Glomerular visceral epithelial cell (primary cell): ENCODE measurements at regions not wholly inside any gene's neighbourhood (a gene's known extent, or its start where the extent isn't known, plus 50 kb on each side); places are given as distances from the start of the nearest gene placed in this dataset.
"Not testable (repeated sequence)": the region's sequence is repeated elsewhere in the genome, so short reads cannot be mapped to it uniquely, and the experiment has no call there.

ENCODE experiments used
- DNase-seq: peaks from one replicate; pipeline ENCODE4 v3.0.0-alpha.2; 2016; ENCODE audit errors: extremely low spot score

DNA sequence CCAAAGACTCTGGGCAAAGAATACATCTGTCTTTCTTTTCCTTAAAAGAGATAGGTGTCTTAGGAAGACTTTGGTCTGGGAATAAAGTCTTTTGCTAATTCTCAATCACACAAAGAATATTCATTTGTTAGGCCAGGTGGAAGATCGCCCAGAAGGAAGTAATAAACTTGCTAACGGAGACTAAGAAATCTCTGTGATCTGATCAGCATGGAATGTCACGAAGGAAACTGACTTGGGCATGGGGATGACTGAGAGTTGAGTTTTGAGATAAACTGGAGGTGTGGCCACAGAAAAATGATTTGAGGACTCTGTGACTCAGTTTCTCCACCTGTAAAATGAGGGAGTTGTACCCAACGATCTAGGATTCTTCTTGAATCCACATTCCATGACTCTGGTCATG lies 161.1 kb upstream of the SVIL start:
- DNase-seq: no peak

DNA sequence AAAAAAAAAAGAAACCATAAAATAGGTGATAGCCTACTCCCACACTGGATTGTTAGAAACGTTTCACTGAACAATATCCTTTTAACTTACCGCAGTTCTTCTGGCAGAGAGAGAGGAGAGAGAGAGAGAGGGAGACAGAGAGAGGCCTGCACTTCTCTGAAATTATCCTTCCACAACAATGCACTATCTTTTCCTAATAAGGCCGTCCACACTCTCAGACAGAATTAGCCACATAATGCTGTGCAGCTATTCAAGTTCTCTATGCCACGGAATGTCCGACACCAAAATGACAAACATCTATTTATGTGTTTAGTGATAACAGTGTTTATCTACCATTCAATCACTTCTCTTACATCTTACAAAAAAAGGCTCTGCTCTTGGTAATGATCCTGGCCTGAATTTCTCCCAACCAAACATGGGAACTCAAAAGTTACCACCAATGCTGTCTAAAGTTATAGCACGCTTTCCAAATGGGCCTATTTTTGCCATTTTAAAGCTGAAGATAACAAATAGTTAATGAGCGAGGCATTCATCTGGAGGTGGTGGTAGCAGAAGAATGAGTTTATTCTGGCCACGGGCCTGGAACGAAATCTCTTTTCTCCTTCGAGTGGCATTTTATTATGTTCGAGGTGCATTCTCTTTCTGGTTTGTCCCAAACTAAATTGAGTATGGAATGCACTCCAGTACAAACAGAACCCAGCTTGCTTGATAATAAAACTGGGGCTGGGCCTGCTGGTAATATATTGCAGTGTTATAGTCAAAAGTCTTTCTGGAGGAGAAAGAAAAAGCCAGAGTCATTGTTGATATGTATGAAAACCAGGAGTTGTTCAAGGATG lies 160.2 kb upstream of the SVIL start:
- no peak for DNase-seq

DNA sequence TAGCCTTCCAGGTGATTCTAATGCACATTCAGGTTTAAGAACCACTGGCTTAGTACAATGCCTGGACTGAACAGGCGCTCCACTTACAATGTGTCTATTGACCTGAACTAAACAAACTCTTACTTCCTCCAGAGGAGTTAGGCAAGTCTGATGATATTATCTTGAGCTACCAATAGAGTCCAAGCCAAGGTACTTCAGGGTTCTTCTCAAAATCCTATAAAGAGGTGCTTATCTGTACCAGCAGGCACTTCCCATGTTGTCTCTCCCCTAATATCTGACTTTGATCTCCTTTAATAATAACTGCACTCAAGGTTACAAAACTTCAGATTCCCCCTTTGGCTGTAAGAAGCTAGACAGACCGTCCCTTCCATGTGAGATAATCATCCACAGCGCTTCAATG lies 157.0 kb upstream of the SVIL start:
- no peak for DNase-seq

DNA sequence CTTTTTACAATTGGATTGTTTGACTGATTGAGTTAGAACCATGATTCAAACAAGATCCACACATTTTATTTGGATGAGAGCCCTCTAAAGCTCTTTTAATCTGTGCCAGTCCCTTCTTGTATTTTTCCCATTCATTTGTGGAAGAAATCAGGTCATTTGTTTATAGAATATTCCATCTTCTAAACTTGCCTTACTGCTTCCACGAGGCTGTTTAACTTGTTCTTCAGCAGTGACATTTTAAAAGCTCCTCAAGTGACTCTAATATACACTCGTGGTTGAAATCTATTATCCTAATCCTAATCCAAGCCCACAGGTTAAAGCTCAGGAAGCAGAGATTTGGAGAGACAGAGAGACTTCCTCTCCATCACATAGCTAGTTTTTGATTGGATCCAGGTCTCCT lies 155.4 kb upstream of the SVIL start:
- DNase-seq: no peak

DNA sequence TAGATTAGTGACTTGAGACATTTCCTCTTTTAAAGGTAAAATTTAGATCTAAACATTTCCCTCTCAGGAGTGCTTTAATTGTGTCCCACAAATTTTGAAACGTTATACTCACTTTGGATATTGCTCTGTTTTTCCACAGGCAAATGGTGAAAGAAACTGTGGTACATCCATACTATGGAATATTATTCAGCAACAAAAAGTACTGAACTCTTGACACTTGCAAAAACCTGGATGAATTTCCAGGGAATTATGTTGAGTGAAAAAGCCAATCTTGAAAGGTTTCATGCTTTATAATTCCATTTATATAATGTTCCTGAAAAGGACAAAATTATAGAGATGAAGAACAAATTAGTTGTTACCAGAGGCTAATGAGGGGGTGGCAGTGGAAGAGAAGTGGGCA lies 153.3 kb upstream of the SVIL start:
- no peak for DNase-seq

DNA sequence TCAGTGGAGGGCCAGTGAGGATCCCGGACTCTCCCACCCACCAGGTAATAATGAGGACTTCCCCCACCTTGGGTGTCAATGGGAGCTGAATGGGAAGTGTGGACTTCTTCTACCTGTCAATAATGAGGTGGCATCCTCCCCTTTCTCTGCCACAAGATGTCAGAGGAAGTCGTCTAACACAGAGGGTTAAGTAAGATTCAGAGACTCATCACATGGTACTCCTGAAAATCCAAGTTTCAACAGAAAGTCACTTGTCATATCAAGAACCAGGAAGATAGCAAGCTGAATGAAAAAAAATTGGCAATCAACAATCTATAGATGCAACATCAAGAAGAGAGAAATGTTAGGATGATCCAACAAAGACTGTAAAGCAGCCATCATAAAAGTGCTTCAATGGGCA lies 150.9 kb upstream of the SVIL start:
- DNase-seq: no peak

DNA sequence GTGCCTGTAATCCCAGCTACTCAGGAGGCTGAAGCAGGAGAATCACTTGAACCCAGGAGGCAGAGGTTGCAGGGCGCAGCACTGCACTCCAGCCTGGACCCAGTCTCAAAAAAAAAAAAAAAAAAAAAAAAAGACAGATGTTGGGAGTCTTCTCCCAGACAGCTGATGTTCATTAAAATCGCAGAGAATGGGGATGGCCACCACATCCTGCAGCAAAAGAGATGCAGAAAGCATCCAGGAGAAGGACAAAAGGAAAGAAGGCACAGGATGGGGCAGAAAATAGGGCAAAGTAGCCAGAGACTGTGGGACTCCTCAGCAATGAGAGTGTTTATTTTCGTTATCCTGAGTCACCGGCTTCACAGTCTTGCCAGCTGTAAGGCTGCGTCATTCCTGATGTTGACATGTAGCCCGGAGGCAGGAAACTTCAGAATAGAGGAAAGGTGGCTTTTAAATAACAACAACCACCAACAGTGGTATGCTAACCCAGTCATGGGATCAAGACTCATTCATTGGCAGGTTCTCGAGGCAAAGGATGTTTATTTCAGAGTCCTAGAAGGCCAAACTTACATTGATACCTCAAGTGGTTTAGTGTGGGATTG lies 149.5 kb upstream of the SVIL start:
- DNase-seq: peak; percentile 89

DNA sequence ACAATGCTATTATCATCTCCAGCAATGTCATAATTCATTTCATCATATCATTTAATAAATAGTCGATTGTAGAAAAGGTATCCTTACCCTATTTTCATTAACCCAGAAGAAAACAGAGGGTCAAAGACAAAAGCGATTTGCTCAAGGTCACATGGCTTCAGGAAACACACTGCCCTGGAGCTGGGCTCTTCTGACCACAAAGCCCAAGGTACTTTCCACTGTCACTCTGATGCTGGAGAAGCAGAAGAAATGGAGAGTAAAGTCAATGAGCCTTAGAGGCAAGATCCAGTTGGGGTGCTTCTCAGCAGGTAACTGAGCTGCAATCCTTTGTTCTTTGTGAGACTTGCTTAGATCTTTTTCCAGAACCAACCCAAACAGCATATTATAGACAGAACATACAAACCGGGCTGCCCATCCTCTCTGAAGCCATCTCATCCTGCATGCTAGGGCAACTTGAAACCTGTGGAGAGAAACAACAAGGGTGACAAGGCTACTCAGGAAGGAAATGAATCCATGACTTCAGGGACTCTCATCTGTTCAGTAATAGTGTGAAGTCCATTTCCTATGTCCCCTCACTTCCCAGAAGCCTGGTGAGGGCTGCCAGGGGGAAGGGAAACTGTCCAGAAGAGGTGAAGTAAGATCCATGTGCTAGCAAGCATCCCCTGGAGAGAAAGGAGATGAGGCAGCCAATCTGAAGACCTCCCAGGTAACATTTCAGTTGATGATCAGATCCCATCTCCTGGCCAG lies 148.6 kb upstream of the SVIL start:
- DNase-seq: no peak

DNA sequence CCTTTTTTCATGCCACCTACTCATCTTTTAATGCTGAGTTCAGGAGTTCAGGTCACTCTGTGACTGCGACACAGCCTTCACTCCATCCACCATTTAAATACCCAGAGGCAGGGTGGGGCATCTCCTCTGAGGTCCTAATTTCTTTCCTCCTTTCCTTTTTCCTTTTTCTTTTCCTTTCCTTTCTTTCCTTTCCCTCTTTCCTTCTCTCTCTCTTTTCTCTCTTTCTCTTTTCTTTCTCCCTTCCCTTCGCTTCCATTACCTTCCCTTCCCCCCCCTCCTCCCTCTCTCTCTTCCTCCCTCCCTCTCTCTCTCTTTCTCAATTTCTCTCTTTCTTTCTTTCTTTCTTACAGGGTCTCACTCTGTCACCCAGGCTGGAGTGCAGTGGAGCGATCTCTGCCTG lies 145.9 kb upstream of the SVIL start:
- DNase-seq: no peak

DNA sequence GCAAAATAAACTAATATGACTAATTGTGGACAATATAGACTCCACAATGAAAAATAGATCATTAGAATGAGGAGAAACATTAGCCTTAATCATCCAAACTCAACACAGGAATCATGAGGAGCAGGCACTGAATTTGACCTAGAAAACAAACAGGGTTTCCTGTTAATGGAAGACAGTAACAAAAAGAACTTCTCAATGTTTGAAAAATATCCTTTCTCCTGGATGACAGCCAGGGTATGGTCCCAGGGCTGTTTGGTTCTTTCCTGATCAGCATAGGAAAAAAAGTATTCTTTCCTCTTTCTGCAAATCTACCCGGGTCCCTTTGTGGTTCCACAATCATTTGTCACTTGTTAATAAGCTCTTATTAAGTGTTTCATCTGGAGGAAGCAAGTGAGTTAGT lies 145.3 kb upstream of the SVIL start:
- no peak for DNase-seq

DNA sequence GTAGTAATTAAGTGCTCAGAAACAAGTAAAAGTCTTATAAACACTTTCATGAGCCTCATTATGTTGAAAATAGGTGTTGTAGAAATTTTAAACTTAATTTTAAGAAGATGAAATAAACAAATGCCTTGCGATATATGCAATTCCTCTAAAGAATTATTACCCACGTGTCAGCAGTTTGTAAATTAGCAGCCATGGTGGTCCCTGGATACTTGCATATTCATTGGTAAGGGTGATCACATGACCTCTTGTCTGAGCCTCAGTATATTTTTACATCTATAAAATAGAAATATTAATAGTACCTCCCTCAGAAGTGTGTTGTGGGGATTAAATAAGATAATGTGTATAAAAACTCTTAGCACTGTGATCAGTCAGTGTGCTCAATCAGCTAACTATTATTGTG lies 141.5 kb upstream of the SVIL start:
- DNase-seq: no peak

DNA sequence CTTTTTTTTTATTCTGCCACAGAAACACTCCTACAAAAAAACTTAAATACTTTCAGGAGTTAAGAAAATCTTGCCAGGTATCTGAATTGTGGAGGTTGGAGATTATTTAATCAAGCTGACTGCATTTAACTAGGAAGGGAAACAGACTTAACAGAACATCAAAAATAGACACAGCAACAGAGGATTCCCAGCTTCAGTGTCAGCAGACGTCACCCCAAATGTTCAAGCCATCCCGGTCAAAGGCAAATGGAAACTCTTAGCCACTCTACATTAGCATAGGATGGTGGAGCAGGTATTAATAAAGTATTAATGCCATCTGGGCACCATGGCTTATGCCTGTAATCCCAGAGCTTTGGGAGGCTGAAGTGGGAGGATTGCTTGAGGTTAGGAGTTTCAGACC lies 139.7 kb upstream of the SVIL start:
- no peak for DNase-seq

DNA sequence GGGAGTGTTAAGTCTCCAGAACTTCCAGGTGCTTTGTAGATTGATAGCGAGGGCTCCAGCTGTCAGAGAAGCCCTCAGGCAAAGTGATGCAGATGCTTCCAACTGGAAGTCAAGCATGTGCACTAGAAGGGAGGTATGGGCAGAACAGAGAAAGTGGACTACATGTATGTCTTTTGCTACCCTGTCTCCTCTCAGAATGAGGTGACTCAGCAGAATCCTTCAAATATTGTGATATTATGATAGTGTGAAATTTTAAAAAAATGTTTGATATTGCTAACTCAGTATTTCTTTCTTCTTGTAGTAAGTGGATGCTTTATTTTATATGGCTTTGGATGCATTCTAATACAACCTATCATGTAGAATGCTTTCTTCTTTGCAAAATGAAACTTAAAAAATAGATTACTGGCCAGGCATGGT lies 138.9 kb upstream of the SVIL start:
- DNase-seq: no peak

DNA sequence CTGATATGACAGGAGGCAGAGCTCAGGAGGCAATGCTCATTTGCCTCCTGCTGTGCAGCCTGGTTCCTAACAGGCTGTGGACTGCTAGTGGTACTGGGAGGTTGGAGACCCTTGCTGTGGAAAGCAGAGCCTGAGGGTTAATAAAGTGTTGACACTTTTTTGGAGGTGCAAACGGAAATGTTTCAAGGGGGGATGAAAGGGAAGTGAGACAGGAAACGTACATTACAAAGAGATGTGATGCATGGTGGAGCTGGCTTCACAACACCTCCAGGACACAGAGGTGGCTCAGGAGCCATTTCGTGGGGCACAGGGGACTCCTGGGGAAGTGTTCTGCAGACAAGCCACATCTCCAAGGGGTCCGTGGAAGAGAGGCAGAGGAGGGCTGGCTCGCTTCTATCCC lies 137.6 kb upstream of the SVIL start:
- no peak for DNase-seq

DNA sequence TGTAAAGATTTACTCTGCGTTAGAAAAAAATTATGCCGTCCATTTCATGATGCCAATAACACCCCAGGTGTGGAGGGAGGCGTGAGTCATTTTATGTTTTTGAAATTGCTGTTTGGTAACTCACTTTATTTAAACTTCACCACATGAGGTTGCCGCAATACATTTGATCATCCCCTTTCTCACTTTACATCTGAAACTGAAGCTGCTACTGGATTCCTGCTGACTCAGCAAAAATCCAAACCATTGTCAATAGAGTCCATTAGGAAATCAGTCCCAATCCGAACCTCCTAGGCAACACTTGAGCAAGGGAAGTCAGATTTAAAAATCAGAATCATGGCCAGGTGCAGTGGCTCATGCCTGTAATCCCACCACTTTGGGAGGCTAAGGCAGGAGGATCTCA lies 136.6 kb upstream of the SVIL start:
- DNase-seq: no peak

DNA sequence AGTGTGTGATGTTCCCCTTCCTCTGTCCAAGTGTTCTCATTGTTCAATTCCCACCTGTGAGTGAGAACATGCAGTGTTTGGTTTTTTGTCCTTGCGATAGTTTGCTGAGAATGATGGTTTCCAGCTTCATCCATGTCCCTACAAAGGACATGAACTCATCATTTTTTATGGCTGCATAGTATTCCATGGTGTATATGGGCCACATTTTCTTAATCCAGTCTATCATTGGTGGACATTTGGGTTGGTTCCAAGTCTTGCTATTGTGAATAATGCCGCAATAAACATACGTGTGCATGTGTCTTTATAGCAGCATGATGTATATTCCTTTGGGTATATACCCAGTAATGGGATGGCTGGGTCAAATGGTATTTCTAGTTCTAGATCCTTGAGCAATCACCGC lies 134.5 kb upstream of the SVIL start:
- DNase-seq: not testable (repeated sequence)

DNA sequence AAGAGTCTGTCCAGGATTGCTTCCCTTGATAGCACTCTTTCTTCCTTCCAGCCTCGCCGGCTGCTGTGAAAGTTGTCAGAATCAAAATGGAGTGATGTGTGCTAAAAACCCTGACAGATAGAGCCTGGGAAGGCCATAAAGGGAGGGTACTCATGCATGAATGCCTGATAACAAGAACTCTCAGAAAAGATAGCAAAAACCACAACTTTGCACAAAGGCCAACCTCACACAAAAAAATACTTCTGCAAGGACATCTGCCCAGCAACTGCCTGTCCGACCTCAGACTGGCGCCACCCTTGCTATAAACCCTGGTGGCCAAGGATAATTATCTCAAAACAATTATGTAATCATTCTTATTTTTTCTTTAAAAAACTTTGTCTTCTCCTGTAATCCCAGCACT lies 133.2 kb upstream of the SVIL start:
- no peak for DNase-seq

DNA sequence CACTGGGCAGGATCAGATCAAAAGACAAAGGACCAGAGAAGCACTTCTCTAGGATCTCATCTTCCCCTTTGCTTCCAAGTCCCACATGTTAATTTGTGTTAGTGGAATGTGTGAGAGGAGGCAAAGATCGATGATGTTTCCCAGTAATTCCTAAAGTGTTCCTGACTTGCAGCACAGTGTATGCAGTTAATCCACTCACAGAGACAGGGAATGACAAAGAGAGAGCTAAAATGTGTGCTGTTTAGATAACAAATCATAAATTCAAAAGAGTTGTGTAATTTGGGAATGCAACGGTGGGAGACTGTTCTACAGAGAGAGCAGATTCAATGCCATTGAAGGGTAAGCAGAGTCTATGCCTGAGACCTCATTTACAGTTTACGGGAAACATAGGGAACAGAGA lies 132.0 kb upstream of the SVIL start:
- DNase-seq: no peak

DNA sequence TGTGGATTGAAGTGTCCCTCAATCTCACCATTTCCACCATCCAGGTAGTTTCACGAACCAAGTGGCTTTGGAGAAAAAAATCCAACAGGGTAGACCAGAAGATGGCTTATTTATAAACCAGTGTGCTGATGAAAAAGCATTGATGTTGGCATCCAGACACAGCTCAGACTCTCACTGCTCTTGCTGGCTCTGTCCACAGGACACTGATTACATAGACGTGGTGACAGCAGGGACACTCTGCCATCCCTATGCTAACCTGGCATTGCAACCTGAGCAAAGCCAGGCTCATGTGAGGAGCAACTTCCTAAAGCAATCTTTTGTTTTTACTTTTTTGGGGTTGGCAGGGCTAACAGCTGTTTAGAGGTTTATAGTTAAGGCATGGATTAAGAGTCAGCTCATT lies 130.6 kb upstream of the SVIL start:
- no peak for DNase-seq

DNA sequence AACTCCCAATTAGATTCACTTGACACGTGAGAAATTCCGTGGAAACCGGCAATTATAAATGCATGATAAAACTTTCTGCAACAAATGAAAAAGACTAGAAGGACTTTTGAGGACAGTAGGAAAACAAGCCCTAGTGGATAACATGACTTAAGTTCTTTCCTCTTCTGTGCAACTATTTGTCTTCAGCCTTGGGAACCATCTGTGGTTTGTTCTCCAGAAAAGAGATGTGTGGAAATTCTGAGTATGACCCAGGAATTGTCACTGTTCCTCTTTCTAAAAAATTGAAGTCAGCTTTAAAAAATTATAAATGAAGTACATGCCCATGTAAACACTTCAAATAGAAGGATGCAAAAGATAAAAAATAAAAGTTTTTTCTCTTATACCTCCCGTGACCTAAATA lies 128.6 kb upstream of the SVIL start:
- no peak for DNase-seq

DNA sequence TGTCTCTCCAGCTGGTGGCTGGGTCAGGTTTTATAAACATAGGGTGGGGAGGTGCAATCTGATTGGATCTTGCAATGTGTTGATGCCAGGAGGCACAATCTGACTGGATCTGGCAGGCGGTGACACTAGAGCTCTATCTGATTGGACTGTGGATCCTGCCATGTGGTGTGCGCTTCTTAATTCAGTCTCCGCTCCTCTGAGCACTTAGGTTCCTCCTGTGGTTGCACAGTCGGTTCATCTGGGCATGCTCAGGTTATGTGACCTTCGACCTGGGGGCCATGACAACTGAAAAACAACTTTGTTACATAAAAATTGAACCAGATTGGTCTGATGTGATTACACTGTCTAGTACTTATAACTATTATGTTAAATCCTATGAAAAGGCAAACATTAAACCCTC lies 127.1 kb upstream of the SVIL start:
- DNase-seq: no peak

DNA sequence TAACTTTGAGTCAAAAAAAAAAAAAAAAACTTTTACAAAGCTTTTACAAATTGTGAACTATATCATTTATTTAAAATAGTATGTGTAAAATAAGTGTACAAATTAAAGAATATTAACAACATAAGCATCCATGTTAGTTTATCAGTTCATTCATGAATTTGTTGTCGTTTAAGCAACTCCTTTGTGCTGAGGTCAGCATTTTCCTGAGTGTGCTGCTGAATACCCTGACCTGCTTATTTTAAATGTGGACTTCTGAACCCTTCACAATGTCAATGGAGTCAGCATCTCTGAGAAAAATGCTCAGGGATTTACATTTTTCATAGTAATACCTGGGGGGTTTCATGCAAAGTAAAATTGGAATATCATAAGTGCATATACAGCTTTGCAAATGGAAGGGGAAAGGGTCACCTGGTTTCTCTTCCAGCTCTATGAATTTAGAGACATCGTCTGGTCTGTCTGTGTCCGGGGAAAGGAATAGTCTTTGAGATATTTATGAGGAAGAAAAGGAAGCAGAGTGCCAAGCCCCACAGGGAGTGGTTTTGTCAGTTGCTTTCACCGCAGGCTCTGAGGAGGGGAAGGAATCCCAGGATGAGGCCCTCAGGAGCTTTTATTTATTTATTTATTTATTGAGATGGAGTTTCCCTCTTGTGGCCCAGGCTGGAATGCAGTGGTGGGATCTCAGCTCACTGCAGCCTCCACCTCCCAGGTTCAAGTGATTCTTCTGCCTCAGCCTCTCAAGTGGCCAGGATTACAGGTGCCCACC lies 125.5 kb upstream of the SVIL start:
- DNase-seq: no peak
